ENCODE measurements at regions not wholly inside any gene's neighbourhood (a gene's known extent, or its start where the extent isn't known, plus 50 kb on each side); places are given as distances from the start of the nearest gene placed in this dataset.

GRCh38 chr4:188826393-188826792 lies 687.2 kb downstream of the TRIML1 start:
- Histone ChIP-seq H3K4me1 (ENCODE audit: control insufficient read depth, insufficient read depth, low read length) (peaks cover 2% of the 10 kb centered on the region; the same call in 1 of the 2 replicates), H3K27me3 (ENCODE audit: control insufficient read depth, insufficient read depth, low read length) (no peaks in the 10 kb centered on the region), H3K9me1 (ENCODE audit: insufficient read depth, low read length) (peaks cover 15% of the 10 kb centered on the region), H3K9ac (ENCODE audit: low read depth, low read length) (no peak overlapping the region), H2BK120ac (ENCODE audit: low read depth, low read length) (no peak overlapping the region), H2BK15ac (ENCODE audit: low read depth, low read length) (no peak overlapping the region), H3K14ac (replicated peaks; ENCODE audit: low read depth, low read length) (no peak overlapping the region), H4K91ac (ENCODE audit: insufficient read depth, low read depth, low read length) (no peak overlapping the region), H2BK20ac (ENCODE audit: low read depth, low read length) (no peak overlapping the region), H3K36me3 (ENCODE audit: control insufficient read depth, insufficient read depth, low read length) (no peaks in the 10 kb centered on the region), H3K56ac (ENCODE audit: extremely low read depth, insufficient read depth, low read length) (no peak overlapping the region), H4K8ac (ENCODE audit: low read depth in 2 of 2, low read length in 2 of 2) (no peak overlapping the region), H3K23ac (ENCODE audit: low read depth, low read length) (no peak overlapping the region), H2BK5ac (ENCODE audit: low read depth, low read length, poor library complexity, severe bottlenecking) (no peak overlapping the region), H3K9me3 (ENCODE audit: control insufficient read depth, insufficient read depth, low read length) (no peaks in the 10 kb centered on the region), H4K20me1 (ENCODE audit: insufficient read depth, low read length) (no peaks in the 10 kb centered on the region), H4K5ac (ENCODE audit: low read depth, low read length) (no peak overlapping the region), H3K4me3 (ENCODE audit: insufficient read depth, low read depth, low read length) (no peak overlapping the region), H2AK9ac (replicated peaks; ENCODE audit: low read depth, low read length, poor library complexity) (no peak overlapping the region), H3K4ac (ENCODE audit: low read depth, low read length) (no peak overlapping the region), H3K27ac (ENCODE audit: insufficient read depth, low read length) (no peak overlapping the region), H3K79me1 (ENCODE audit: low read depth in 1 of 2, low read length in 2 of 2) (no peaks in the 10 kb centered on the region), H2AK5ac (ENCODE audit: low read depth, low read length) (no peak overlapping the region), H3K18ac (ENCODE audit: low read depth, low read length) (no peak overlapping the region), H2AFZ (replicated peaks; ENCODE audit: low read length, poor library complexity) (no peak overlapping the region), H3K4me2 (ENCODE audit: low read depth, low read length) (no peak overlapping the region)
- dilution Hi-C loops (cut with HindIII; ENCODE audit: low sequenced_read_pairs, unreplicated experiment) (no loop called here), intact Hi-C loops (cut with micrococcal nuclease) (no loop called here), in situ Hi-C loops (cut with MboI; ENCODE audit: low sequenced_read_pairs) (no loop called here)
- no TSS peak for BruUV-seq (replicated peaks)
- ChIA-PET CTCF (no interaction called here), POLR2A (ENCODE audit: unreplicated experiment) (no interaction called here)
- ATAC-seq (ENCODE audit: low read depth) (no peak), DNase-seq (no peak)
- TF ChIP-seq RAD21 (IDR thresholded peaks at IDR 0.05; ENCODE audit: low read length) (no peak), RCOR1 (IDR thresholded peaks at IDR 0.05; ENCODE audit: insufficient replicate concordance, low read length) (no peak), SMC3 (IDR thresholded peaks at IDR 0.05; ENCODE audit: low read depth, low read length) (no peak), CTCF (conservative IDR thresholded peaks at IDR 0.05; ENCODE audit: low read depth, low read length) (no peak), BHLHE40 (IDR thresholded peaks at IDR 0.05; ENCODE audit: low read depth, low read length) (no peak), USF2 (IDR thresholded peaks at IDR 0.05; ENCODE audit: low read depth, low read length) (no peak), CEBPB (IDR thresholded peaks at IDR 0.05; ENCODE audit: low read depth, low read length) (no peak), MXI1 (IDR thresholded peaks at IDR 0.05; ENCODE audit: borderline replicate concordance, low read depth, low read length) (no peak), ELK1 (IDR thresholded peaks at IDR 0.05; ENCODE audit: borderline replicate concordance, low read depth, low read length) (no peak), MAFK (IDR thresholded peaks at IDR 0.05; ENCODE audit: low read depth, low read length) (no peak), POLR2A (IDR thresholded peaks at IDR 0.05; ENCODE audit: low read depth, low read length) (no peak), RFX5 (IDR thresholded peaks at IDR 0.05; ENCODE audit: low read depth, low read length) (no peak)

Measured in IMR-90 (cell line).